A172 (cell line): ENCODE measurements at regions not wholly inside any gene's neighbourhood (a gene's known extent, or its start where the extent isn't known, plus 50 kb on each side); places are given as distances from the start of the nearest gene placed in this dataset.
A peak's percentile ranks its signal among the peaks of the same experiment; 100 is the strongest.

ENCODE experiments used
- DNase-seq: peaks from one replicate; pipeline ENCODE4 v3.0.0-alpha.2; 2015; ENCODE audit warnings: low spot score

- DNase-seq = no peak
These were observed 302.8 kb downstream of the MATN1 start for GRCh38 chr1:30420519-30421050.

DNA sequence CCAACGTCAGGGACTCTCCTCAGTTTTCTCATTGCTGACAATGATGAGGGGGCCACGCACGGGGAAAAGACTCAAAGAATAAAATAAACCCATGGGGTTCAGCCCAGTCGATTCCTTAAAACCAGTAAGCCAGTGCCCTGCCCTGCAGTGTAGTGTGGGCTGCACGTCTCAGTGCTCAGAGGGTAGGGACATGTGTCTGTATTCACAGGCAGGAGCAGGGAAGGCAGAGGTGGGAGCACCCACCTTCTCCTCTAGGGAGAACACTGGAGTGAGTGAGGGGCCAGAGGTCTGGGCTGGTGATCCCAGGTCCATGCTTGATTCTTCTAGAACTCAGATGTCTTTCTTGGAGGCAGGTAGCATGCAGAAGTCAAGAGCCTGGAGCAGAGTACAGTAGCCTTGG is 303.6 kb downstream of the MATN1 start:
- DNase-seq = no peak

GRCh38 chr1:30418939-30419720 is 304.3 kb downstream of the MATN1 start:
- no peak for DNase-seq

DNA sequence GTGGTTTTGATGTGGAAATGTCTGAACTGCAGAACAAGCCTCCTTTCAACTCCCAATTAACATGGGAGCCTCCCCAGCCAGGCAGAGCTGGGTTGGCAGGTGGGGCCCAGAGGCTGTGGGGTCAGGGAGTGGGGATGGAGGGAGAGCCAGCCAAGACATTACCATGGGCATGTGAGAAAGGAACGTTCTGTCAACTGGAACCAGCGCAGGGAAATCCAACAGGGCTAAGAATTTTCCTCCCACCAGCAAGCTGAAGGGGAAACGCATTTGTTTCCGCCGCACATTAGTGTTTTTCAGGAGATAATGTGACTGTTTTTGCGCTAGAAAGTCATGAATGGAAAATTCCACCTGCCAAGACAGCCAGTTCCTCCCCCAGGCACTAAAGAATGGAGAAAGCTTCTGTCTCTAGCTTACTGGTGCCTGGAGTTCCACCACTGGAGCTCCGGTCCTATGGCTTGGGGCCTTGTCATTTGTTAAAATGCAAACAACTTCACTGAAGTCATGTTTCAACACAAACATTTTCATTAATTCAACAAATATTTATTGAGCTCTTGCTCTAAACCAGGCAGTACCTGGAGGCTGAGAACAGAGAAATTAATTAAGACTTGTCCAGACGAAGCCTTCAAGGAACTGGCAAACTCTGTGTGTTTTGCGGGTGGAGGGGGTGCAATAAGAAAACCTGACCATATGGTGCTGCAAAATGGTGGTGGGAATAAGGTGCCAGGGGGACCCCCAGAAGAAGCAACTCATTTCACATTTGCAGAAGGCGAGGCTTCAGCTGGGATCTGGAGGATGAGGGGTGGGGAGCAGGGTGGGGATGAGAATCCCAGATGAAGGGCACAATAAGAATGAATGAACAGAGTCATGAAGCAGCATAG is 305.1 kb downstream of the MATN1 start:
- DNase-seq = no peak

- no peak for DNase-seq
These were observed 305.7 kb downstream of the MATN1 start for GRCh38 chr1:30417701-30418046.

DNA sequence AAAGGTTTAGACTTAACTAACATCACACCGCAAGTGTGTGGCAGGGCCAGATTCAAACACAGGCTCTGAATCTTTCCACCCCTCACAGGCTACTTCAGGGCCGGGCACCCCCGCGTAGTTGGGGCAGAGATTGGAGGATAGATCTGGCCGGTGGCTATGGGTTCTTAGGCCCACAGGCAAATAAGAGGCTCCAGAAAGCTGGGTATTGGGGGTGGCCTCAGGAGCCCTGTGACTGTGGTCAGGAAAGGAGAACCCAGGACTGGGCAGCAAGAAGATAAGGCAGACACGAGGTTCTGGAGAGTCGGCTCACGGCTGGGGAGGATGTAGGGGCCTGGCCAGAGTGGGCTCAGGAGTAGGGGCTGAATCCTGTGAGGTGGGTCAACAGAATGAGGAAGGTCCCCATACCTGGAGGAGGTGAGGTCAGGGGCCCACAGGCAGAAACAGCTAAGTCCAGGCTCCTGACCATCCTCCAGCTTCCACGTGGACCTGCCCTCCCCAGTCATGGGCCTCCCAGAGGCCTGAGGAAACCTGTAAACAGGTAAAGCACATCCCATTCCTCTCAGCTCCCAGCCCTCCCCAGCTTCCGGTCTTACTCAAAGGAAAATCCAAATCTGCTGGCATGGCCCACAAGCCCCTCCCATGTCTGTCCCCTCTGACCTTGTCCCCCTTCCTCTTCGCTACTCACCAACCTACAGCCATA is 306.2 kb downstream of the MATN1 start:
- DNase-seq = no peak

GRCh38 chr1:30416221-30416820 is 307.1 kb downstream of the MATN1 start:
- no peak for DNase-seq

GRCh38 chr1:30415171-30415940 is 308.0 kb downstream of the MATN1 start:
- no peak for DNase-seq

DNA sequence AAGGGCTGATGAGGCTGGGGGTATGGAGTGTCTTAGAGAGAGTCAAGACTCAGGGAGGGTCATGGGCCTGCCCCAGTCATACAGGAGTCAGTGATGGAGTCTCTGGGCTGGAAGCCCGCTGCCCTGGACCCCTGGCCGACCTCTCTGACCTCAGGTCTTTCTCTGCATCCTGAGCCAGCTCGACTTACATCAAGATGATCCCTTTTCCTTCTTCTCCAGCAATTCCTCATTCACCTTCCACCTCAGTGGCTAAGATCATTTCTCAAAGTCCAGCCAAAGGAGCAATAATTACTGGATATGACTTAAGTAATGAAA is 308.6 kb downstream of the MATN1 start:
- no peak for DNase-seq

DNA sequence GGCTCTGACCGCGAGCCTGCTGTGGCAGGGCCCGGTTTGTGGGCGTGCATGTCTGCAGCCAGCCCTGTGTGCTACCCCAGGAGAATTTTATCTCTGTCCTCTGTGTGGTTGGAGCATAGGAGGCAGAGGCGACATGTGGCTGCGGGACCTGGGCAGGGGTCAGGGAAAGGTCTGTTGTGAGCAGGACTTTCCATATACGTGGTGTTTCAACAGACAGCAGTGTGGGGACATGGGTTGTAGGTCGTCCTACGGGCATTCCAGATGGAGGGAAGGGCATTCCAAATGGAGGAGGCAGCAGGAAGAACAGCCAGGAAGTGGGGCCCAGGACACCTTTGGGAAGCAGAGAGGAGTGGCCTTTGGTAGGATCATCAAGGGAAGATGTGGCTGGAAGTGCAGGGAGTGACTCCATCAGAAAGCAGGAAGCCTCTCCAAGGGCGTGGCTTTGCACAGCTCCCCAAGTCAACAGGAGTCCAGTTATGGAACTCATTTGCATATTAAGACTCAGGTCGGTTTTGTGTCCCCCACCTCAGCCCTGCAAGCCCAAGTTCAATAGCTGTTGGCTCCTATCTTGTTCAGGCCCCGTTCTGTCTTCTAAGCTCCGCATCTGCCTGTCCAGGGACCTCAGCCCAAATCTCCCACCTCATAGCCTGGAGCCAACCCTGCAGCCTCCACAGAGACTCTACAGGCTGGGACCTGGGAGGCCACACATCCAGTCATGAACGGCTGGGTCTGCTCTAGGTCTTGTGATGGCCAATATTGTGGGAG is 309.1 kb downstream of the MATN1 start:
- DNase-seq = no peak

DNA sequence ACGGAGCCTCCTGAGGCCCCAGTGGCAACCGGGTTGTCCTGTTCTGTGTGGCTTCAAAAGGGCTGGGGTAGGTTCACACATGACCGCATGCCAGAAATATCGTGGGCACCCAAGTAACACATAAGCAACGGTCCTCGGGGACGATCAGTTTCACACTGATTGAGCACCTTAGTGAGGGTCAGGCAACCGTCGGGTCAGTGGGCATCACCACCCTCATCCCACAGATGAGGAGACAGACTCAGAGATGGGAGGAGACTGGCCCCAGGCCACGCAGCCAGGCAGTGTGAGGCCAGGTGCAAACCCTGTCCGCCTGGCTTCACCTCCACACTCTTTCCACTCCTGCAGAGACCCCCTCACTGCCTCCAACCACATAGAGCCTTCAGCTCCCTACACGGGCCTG is 309.8 kb downstream of the MATN1 start:
- no peak for DNase-seq

GRCh38 chr1:30413111-30413440 is 310.3 kb downstream of the MATN1 start:
- DNase-seq = no peak

DNA sequence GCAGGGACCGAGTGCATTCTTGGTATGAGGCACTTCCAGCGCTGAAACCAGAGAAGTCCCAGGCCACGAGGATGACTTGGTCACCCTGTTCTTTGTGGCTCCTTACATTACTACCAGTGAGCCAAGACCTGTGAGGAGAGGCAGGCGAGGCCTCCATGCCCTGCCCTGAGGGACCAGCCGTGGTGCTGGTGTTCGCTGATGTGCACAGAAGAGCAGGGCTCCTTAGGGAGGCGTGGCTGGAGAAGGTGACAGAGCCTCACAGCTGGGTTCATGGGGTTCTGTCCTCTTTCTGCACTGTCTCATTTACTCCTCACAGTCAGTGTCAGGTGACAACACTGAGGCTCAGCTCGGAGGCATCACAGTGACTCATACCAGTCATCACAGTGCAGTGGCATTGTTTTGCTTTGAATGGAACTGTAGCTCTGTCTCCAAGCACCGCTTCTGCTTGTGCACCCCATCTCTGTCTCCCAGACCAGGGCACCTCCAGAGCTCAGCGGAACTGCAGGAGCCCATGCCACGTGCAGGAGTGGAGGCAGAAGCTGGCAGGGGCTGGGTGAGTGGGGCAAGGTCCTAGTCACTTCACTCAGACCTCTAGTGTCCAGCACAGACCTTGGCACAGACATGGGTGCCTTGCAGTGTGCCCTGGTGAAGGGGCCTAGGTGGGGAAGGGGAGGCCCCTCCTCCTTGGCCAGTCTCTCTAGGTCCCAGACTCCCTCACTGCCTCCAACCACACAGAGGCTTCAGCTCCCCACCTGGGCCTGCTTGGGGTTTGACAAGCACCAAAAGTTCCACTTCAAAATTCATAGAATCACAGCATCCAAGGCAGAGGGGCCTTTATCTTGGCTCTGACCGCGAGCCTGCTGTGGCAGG is 310.9 kb downstream of the MATN1 start:
- peak; percentile 54 for DNase-seq

GRCh38 chr1:30411206-30411605 is 312.2 kb downstream of the MATN1 start:
- no peak for DNase-seq

DNA sequence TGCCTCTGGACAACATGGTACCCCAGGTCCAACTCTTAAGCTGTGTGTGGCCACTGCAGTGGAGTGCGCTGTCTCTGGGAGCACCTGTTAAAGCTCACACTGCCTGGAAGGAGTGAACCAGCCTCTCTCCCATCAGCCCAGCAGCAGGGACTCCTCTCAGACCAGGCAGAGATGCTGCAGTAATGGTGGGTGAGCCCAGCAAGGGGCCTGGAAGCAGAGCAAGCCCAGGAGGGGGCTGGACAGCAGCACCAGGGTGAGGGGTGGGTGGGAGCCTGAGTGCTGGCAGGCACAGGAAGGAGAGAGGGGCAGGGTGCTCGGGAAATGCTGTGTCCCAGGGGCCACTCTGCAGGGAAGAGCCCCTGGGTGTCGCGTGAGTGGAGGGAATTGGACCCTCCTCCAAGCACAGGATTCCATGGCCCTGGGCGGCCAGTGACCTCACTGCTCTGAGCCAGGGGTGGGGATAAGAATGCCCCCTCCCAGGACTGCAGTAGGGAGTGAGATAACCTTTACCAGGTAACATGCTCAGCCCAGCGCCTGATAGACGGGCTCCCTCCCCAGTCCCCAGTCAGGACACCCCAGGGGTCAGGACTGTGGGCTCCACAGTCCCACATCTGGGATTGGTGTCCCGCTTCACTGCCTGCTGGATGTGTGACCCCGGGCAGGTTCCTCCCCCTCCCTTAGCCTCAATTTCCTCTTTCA is 313.1 kb downstream of the MATN1 start:
- DNase-seq = no peak

DNA sequence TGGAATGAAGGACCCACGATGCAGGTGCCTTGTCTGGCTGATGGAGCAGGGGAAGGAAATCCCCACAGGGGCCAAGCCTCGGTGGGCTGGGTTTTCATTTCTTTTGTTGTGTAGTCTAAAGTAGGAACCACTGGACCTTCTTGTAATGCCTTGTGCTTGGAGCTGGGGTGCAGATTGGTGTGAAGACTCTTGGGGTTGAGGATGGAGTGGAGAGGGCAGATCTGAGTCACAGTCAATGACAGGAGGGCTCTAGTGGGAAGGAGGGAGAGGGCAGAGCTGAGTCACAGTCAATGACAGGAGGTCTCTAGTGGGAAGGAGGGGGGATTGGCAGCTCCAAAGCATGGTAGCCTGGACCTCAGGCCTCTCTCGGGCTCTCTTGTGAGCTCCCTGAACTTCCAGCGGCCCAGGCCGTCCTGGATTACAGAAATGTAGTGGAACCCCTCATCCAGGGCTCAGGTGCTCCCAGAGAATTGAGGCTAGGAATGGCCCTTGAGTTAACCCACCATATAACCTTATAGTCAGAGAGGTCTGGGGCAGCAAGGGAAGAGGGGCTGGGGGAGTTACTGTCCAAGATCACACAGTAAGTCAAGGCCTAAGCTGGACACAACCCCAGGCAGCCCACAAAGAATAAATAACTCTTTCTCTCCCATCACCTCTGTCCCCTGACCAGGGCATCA is 313.8 kb downstream of the MATN1 start:
- peak; percentile 47 for DNase-seq

DNA sequence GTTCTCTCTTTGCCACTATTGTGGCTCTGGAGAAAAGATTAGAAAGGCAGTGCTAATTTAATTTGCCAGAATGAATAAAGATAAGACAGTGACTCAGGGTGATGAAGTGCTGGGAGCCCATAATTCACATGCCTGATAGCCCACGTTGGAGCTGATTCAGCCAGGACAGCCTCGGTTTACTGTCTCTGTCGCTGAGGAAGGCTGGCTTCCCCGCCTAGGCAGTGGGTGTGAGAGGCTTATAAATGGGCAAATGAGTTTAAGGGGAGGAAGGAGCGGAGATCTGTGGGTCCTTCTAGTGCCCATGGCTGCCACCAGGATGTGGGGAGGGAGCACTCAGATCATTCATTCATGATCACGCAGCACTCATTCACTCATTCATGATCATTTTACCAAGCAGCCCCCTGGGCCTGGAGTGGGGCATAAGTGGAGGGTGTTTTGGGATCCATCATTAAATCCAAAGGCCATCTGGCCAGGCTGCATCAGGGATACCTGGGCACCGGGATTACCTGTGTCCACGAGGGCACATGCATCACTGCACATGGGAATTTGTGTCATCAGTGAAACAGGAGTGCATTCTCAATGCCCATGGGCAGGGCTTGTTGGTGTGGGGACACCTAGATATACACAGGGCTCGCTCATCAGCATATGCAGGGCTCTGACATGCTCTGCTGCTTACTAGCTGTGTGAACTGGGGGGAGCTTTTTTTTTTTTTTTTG is 315.4 kb downstream of the MATN1 start:
- peak; percentile 78 for DNase-seq
